ENCODE measurements at regions not wholly inside any gene's neighbourhood (a gene's known extent, or its start where the extent isn't known, plus 50 kb on each side); places are given as distances from the start of the nearest gene placed in this dataset.
"Not testable (repeated sequence)": the region's sequence is repeated elsewhere in the genome, so short reads cannot be mapped to it uniquely, and the experiment has no call there.

- H3K4me3 ChIP-seq; DNase-seq (ENCODE audit: low spot score in 2 of 2); H3K36me3 ChIP-seq; H3K9me3 ChIP-seq; H3K27me3 ChIP-seq; H3K4me1 ChIP-seq; H3K27ac ChIP-seq: not testable (repeated sequence)
- WGBS, result 0% methylated on average over 1 of the region's 2 CpGs
These were observed 1259.3 kb downstream of the RPIA start for GRCh38 chr2:89950807-89951206.

GRCh38 chr2:89957236-89957635 lies 1265.8 kb downstream of the RPIA start:
- DNase-seq (ENCODE audit: low spot score in 2 of 2); H3K36me3 ChIP-seq; H3K27ac ChIP-seq; H3K27me3 ChIP-seq; H3K4me1 ChIP-seq; H3K4me3 ChIP-seq; H3K9me3 ChIP-seq: not testable (repeated sequence)
- 73% methylated on average over 3 of the region's 3 CpGs for WGBS

GRCh38 chr2:89959729-89960378 lies 1268.4 kb downstream of the RPIA start:
- DNase-seq (ENCODE audit: low spot score in 2 of 2); H3K4me3 ChIP-seq; H3K27me3 ChIP-seq; H3K4me1 ChIP-seq; H3K27ac ChIP-seq; H3K9me3 ChIP-seq; H3K36me3 ChIP-seq: not testable (repeated sequence)
- 82% methylated on average over 2 of the region's 3 CpGs for WGBS

GRCh38 chr2:89960570-89960969 lies 1269.1 kb downstream of the RPIA start:
- H3K36me3 ChIP-seq; H3K4me3 ChIP-seq; H3K27me3 ChIP-seq; H3K9me3 ChIP-seq; H3K27ac ChIP-seq; H3K4me1 ChIP-seq; DNase-seq (ENCODE audit: low spot score in 2 of 2): not testable (repeated sequence)
- no CpG with 5 or more reads among the region's 2 CpGs for WGBS

GRCh38 chr2:89968567-89968966 lies 1277.1 kb downstream of the RPIA start:
- not testable (repeated sequence) for DNase-seq (ENCODE audit: low spot score in 2 of 2); H3K27ac ChIP-seq; H3K4me3 ChIP-seq; H3K9me3 ChIP-seq; H3K36me3 ChIP-seq; H3K27me3 ChIP-seq; H3K4me1 ChIP-seq
- WGBS, result 38% methylated on average over 1 of the region's 3 CpGs

- not testable (repeated sequence) for H3K36me3 ChIP-seq; H3K4me1 ChIP-seq; H3K4me3 ChIP-seq; H3K27ac ChIP-seq; H3K9me3 ChIP-seq; DNase-seq (ENCODE audit: low spot score in 2 of 2); H3K27me3 ChIP-seq
- WGBS, result 61% methylated on average over 4 of the region's 4 CpGs
These were observed 1277.7 kb downstream of the RPIA start for GRCh38 chr2:89969190-89969589.

GRCh38 chr2:89973849-89974248 lies 1282.4 kb downstream of the RPIA start:
- not testable (repeated sequence) for H3K27me3 ChIP-seq; H3K36me3 ChIP-seq; DNase-seq (ENCODE audit: low spot score in 2 of 2); H3K27ac ChIP-seq; H3K9me3 ChIP-seq; H3K4me3 ChIP-seq; H3K4me1 ChIP-seq
- WGBS, result 82% methylated on average over 3 of the region's 3 CpGs

- H3K27me3 ChIP-seq; DNase-seq (ENCODE audit: low spot score in 2 of 2); H3K9me3 ChIP-seq; H3K36me3 ChIP-seq; H3K4me3 ChIP-seq; H3K27ac ChIP-seq; H3K4me1 ChIP-seq: not testable (repeated sequence)
- 67% methylated on average over 2 of the region's 2 CpGs for WGBS
These were observed 1288.5 kb downstream of the RPIA start for GRCh38 chr2:89979826-89980537.

- not testable (repeated sequence) for H3K27me3 ChIP-seq; H3K4me3 ChIP-seq; DNase-seq (ENCODE audit: low spot score in 2 of 2); H3K36me3 ChIP-seq; H3K4me1 ChIP-seq; H3K9me3 ChIP-seq; H3K27ac ChIP-seq
- 66% methylated on average over 4 of the region's 4 CpGs for WGBS
These were observed 1290.8 kb downstream of the RPIA start for GRCh38 chr2:89982246-89982645.

GRCh38 chr2:89985650-89986049 lies 1294.2 kb downstream of the RPIA start:
- not testable (repeated sequence) for H3K9me3 ChIP-seq; H3K27me3 ChIP-seq; DNase-seq (ENCODE audit: low spot score in 2 of 2); H3K4me1 ChIP-seq; H3K27ac ChIP-seq; H3K4me3 ChIP-seq; H3K36me3 ChIP-seq
- no CpG with 5 or more reads among the region's 3 CpGs for WGBS

- not testable (repeated sequence) for H3K4me1 ChIP-seq; H3K9me3 ChIP-seq; H3K36me3 ChIP-seq; H3K27ac ChIP-seq; H3K27me3 ChIP-seq; H3K4me3 ChIP-seq; DNase-seq (ENCODE audit: low spot score in 2 of 2)
- WGBS, result 83% methylated on average over 4 of the region's 4 CpGs
These were observed 1295.1 kb downstream of the RPIA start for GRCh38 chr2:89986532-89986931.

- not testable (repeated sequence) for H3K4me1 ChIP-seq; DNase-seq (ENCODE audit: low spot score in 2 of 2); H3K27me3 ChIP-seq; H3K36me3 ChIP-seq; H3K9me3 ChIP-seq; H3K27ac ChIP-seq; H3K4me3 ChIP-seq
These were observed 1305.3 kb downstream of the RPIA start for GRCh38 chr2:89996779-89997178.

GRCh38 chr2:90004553-90004952 lies 1313.1 kb downstream of the RPIA start:
- H3K4me1 ChIP-seq; H3K27ac ChIP-seq; H3K9me3 ChIP-seq; DNase-seq (ENCODE audit: low spot score in 2 of 2); H3K4me3 ChIP-seq; H3K27me3 ChIP-seq; H3K36me3 ChIP-seq: not testable (repeated sequence)

GRCh38 chr2:90010442-90011100 lies 1319.1 kb downstream of the RPIA start:
- not testable (repeated sequence) for H3K4me3 ChIP-seq; H3K27me3 ChIP-seq; DNase-seq (ENCODE audit: low spot score in 2 of 2); H3K36me3 ChIP-seq; H3K27ac ChIP-seq; H3K4me1 ChIP-seq; H3K9me3 ChIP-seq
- 75% methylated on average over 1 of the region's 4 CpGs for WGBS

- H3K27ac ChIP-seq; DNase-seq (ENCODE audit: low spot score in 2 of 2); H3K36me3 ChIP-seq; H3K4me1 ChIP-seq; H3K4me3 ChIP-seq; H3K9me3 ChIP-seq; H3K27me3 ChIP-seq: not testable (repeated sequence)
These were observed 1319.6 kb downstream of the RPIA start for GRCh38 chr2:90011101-90011443.

Measured in suprapubic skin (tissue), 4 donors.